NB4 (cell line): ENCODE measurements at regions not wholly inside any gene's neighbourhood (a gene's known extent, or its start where the extent isn't known, plus 50 kb on each side); places are given as distances from the start of the nearest gene placed in this dataset.

ENCODE experiments used
- MYC ChIP-seq: IDR thresholded peaks from 2 replicates; pipeline ENCODE4 v1.6.1; 2011; ENCODE audit warnings: low read depth, low read length
- POLR2A ChIP-seq: IDR thresholded peaks from 2 replicates; pipeline ENCODE4 v1.6.1; 2011; ENCODE audit warnings: mild to moderate bottlenecking; ENCODE audit not compliant: insufficient read length; ENCODE audit errors: extremely low read depth
- TF ChIP-seq, protein P1 (sequence below): IDR thresholded peaks from one replicate; pipeline ENCODE4 v1.5.1; 2012; ENCODE audit warnings: low read depth, low read length
- TF ChIP-seq, protein P2 (sequence below): IDR thresholded peaks from 2 replicates; pipeline ENCODE4 v1.6.1; 2011; ENCODE audit warnings: low read depth, low read length

DNA sequence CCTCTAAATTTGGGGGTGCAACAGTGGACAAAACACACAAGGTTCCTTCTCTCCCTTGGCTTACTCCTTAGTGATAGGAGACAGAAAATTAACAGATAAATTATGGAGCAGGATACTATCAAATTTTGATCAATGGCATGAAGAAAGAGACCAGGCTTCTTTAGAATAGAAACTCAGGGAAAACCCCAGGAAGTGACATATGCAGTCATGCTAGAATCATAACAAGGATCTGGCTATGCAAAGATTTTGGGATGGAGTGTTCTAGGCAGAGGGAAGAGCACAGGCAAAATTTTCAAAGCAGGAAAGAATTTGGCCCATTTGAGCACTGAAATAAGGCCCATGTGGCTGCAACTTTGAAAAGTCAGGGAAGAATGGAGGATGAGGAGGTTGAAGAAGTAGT is 182.3 kb upstream of the PLEKHG7 start:
- no peak for TF ChIP-seq POLR2A
- TF ChIP-seq, protein P1, sequence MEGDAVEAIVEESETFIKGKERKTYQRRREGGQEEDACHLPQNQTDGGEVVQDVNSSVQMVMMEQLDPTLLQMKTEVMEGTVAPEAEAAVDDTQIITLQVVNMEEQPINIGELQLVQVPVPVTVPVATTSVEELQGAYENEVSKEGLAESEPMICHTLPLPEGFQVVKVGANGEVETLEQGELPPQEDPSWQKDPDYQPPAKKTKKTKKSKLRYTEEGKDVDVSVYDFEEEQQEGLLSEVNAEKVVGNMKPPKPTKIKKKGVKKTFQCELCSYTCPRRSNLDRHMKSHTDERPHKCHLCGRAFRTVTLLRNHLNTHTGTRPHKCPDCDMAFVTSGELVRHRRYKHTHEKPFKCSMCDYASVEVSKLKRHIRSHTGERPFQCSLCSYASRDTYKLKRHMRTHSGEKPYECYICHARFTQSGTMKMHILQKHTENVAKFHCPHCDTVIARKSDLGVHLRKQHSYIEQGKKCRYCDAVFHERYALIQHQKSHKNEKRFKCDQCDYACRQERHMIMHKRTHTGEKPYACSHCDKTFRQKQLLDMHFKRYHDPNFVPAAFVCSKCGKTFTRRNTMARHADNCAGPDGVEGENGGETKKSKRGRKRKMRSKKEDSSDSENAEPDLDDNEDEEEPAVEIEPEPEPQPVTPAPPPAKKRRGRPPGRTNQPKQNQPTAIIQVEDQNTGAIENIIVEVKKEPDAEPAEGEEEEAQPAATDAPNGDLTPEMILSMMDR, result no peak
- TF ChIP-seq, protein P2, sequence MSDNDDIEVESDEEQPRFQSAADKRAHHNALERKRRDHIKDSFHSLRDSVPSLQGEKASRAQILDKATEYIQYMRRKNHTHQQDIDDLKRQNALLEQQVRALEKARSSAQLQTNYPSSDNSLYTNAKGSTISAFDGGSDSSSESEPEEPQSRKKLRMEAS, result no peak
- TF ChIP-seq MYC, result no peak
